ENCODE measurements at regions not wholly inside any gene's neighbourhood (a gene's known extent, or its start where the extent isn't known, plus 50 kb on each side); places are given as distances from the start of the nearest gene placed in this dataset.

- DNase-seq (ENCODE audit: low read depth), result no peak
- H3K4me3 ChIP-seq (ENCODE audit: control insufficient read depth, low read depth, low read length), result no peak overlapping the region
- no peak for TF ChIP-seq CTCF (IDR thresholded peaks at IDR 0.05; ENCODE audit: control insufficient read depth, insufficient read depth, low read depth, low read length, missing control alignments)
Measured at GRCh38 chr14:40123816-40124215, 691.6 kb upstream of the FBXO33 start.

GRCh38 chr14:40122968-40123648, 690.9 kb upstream of the FBXO33 start:
- no peak for DNase-seq (ENCODE audit: low read depth)
- TF ChIP-seq CTCF (IDR thresholded peaks at IDR 0.05; ENCODE audit: control insufficient read depth, insufficient read depth, low read depth, low read length, missing control alignments), result no peak
- H3K4me3 ChIP-seq (ENCODE audit: control insufficient read depth, low read depth, low read length), result no peak overlapping the region

GRCh38 chr14:40119765-40120164, 687.5 kb upstream of the FBXO33 start:
- DNase-seq (ENCODE audit: low read depth), result no peak
- no peak for TF ChIP-seq CTCF (IDR thresholded peaks at IDR 0.05; ENCODE audit: control insufficient read depth, insufficient read depth, low read depth, low read length, missing control alignments)
- no peak overlapping the region for H3K4me3 ChIP-seq (ENCODE audit: control insufficient read depth, low read depth, low read length)

- TF ChIP-seq CTCF (IDR thresholded peaks at IDR 0.05; ENCODE audit: control insufficient read depth, insufficient read depth, low read depth, low read length, missing control alignments), result no peak
- no peak for DNase-seq (ENCODE audit: low read depth)
- H3K4me3 ChIP-seq (ENCODE audit: control insufficient read depth, low read depth, low read length), result no peak overlapping the region
Measured at GRCh38 chr14:40119321-40119720, 687.1 kb upstream of the FBXO33 start.

- no peak overlapping the region for H3K4me3 ChIP-seq (ENCODE audit: control insufficient read depth, low read depth, low read length)
- no peak for DNase-seq (ENCODE audit: low read depth)
- TF ChIP-seq CTCF (IDR thresholded peaks at IDR 0.05; ENCODE audit: control insufficient read depth, insufficient read depth, low read depth, low read length, missing control alignments), result no peak
Measured at GRCh38 chr14:40115583-40115982, 683.4 kb upstream of the FBXO33 start.

- TF ChIP-seq CTCF (IDR thresholded peaks at IDR 0.05; ENCODE audit: control insufficient read depth, insufficient read depth, low read depth, low read length, missing control alignments), result no peak
- no peak overlapping the region for H3K4me3 ChIP-seq (ENCODE audit: control insufficient read depth, low read depth, low read length)
- no peak for DNase-seq (ENCODE audit: low read depth)
Measured at GRCh38 chr14:40113671-40114070, 681.4 kb upstream of the FBXO33 start.

Measured in AG09309 (cell line).